Retina (tissue), 1 donor: ENCODE measurements at regions not wholly inside any gene's neighbourhood (a gene's known extent, or its start where the extent isn't known, plus 50 kb on each side); places are given as distances from the start of the nearest gene placed in this dataset.

Source experiments
- DNase-seq: peaks from one replicate; pipeline ENCODE4 v3.0.0-alpha.2; 2016

DNA sequence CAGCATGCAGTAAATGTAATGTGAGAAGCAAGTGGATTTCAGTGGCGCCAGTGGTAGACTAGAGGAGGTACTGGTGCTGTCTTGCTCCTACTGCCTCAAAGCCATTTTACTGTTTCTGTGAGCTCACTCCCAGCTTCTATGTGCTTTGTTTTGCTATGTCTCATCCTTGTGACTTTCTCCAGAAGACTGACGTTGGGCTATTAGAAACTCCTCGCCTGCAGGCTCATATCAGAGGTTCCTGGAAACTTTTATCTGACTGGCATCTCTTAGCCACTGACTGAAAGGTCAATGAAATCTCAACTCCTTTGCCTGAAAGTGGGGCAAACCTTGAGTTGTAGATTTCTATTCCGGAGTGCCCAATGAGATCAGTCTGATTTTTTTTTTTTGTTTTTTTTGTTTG is 66.4 kb upstream of the SORCS1 start:
- no peak for DNase-seq

DNA sequence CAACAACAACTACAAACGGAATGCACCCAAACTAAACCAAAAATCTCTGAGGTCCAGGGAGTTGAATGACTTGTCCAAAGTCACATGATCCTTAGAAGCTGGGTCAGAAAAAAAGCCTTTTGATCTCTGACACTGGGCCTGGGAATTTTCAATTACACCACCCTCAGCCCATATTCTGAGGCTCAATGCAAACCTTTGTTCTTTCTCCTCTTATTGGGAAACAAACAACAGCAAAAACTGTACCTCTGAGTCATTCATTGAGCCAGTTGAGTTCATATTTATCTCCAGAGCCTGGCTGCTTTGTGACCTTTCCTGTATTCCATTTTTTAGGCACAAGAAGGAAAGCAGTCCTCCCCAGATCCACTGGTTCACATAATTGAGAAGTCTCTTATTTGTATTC is 51.2 kb upstream of the SORCS1 start:
- DNase-seq = no peak
